GM12891 (cell line): ENCODE measurements at regions not wholly inside any gene's neighbourhood (a gene's known extent, or its start where the extent isn't known, plus 50 kb on each side); places are given as distances from the start of the nearest gene placed in this dataset.

Source experiments
- POLR2A ChIP-seq: IDR thresholded peaks from 2 replicates; pipeline ENCODE4 v1.6.1; 2011; ENCODE audit warnings: low read depth, low read length, control low read depth
- POLR2AphosphoS5 ChIP-seq: IDR thresholded peaks from 2 replicates; pipeline ENCODE4 v1.6.1; 2011; ENCODE audit warnings: low read depth, low read length, control low read depth
- POU2F2 ChIP-seq: IDR thresholded peaks from 2 replicates; pipeline ENCODE4 v1.6.1; 2011; ENCODE audit warnings: low read depth, mild to moderate bottlenecking, control low read depth, low read length, moderate library complexity

GRCh38 chr2:16381511-16381910 lies 284.1 kb downstream of the CYRIA start:
- TF ChIP-seq POLR2A (no peak), POU2F2 (no peak), POLR2AphosphoS5 (no peak)
